Muscle of arm (tissue), 1 donor: ENCODE measurements at regions not wholly inside any gene's neighbourhood (a gene's known extent, or its start where the extent isn't known, plus 50 kb on each side); places are given as distances from the start of the nearest gene placed in this dataset.
"Not testable (repeated sequence)": the region's sequence is repeated elsewhere in the genome, so short reads cannot be mapped to it uniquely, and the experiment has no call there.

Experiments
- DNase-seq: peaks from one replicate; pipeline ENCODE4 v3.0.0-alpha.2; 2013

DNA sequence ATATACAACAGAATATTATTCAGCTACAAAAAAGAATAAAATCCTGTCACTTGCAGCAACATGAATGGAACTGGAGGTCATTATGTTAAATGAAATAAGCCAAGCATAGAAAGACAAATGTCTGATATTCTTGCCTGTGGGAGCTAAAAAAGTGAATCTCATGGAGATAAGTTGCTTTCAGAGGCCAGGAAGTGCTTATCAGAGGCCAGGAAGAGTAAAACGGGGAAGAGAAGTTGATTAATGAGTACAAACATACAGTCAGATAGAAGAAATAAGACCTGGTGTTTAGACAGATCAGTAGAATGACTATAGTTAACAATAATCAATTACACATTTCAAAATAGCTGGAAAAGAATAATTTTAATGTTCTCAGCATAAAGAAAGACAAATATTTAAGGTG is 54.4 kb upstream of the CPHXL start:
- no peak for DNase-seq

DNA sequence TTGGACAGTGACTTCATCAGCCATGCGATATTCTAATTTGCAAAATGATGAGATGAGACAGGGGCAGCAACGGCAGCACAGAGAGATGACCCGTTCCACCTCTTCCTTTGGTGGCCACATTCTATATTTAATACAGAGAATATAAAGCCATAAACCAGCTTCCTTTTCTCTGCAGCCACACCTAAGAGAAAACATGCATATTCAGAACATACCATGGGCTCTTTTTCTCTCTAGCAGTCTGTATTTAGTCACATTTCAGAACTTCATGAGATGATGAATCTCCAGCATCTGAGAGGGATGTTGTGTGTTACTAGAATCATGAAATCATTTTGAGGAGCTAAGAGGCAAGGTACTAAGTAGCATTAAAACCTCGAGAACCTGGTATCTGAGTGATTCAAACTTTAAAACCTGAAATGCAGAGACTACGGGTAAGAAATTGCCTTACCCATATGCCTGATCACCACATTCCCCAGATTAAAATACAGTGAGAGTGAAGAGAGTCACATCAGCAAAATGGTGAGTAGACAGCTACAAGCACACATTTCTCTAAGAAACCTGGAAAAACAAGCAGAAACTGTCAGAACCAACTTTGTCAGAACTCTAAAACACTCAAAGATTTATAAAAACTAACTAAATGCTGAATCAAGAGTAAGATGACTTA is 55.5 kb upstream of the CPHXL start:
- no peak for DNase-seq

DNA sequence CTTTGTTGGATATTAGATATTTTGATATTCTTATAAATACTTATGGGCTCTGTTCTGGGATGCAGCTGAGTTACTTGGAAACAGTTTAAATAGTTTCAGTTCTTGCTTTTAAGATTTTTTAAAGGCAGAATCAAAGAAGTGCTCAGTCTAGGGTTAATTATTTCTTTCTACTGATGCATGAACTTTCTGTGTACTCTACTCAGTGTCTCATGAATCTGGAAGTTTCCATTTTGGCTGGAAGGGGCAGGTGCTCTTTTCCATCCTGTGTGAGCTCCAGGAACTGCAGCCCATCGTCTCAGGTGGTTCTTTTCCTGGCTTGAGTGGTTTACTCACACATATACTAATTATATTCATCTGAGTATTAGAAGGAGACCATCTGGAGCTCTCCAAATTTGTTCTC is 61.1 kb upstream of the CPHXL start:
- DNase-seq: no peak

DNA sequence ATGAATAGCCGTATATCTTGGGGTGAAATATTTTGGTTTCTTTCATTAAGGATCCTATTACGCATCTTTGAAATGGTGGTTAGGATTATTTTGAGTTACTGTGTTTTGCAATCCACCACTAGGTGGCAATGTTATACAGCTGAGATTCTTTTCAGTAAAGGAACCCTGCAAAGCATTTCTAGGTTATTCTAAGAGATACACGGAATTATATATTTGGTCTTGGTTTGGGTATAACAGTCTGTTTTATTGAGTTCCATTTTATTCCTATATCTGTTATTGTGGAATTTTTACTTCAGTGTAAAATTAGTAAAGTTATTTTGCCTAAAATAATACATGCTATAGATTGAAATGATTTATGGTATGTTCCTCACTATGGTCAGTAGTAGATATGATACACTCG is 62.9 kb upstream of the CPHXL start:
- DNase-seq: peak; percentile 66

DNA sequence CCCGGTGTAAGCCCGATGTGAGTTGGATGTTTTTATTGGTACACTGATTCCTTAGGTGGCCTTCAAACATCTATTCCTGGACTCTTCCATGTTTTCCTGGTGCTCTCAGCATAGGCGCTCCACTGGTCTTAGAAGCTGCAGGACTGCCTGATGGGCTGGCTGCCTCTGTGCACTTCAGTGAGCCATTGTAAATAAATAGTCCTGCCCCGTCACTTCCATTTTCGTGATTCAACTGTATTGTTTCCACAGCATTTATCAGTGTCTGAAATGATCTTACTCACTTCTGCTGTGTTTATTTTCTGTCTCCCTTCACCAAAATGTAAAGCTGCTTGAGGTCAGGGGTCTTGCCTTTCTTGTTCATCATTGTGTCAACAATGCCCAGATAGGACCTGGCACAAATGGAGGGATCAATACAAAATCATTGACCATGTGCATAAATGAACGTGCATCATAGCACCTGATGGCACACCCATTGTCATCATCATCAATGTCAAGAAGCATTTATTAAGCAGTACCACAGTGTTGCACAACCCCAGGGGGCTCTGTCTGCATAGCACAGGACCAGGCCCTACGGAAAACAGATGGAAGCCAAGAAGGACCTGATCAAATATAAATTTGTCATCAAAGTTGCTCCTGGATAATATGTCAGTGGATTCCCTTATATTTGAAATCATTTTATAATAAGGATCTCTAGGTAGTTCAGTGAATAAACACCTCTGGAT is 66.6 kb upstream of the CPHXL start:
- DNase-seq: no peak

DNA sequence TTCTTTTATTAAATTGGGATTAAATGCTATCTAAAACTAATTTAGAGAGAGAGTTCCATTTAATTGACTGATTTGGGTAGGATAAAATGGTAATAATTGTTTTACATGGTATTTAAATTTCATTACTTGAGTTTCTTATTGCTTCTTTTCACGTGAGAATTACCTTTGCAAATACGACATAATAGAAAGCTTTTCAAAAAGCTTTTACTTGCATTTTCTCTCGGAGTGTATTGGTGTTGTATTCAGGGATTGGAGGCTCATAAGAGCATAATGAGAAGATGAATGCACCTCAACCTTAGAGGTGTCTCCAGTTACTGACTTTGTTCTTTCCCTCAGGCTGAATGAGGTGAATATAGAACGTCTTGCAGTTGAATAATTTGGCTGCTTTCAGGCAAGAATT is 67.4 kb upstream of the CPHXL start:
- no peak for DNase-seq

DNA sequence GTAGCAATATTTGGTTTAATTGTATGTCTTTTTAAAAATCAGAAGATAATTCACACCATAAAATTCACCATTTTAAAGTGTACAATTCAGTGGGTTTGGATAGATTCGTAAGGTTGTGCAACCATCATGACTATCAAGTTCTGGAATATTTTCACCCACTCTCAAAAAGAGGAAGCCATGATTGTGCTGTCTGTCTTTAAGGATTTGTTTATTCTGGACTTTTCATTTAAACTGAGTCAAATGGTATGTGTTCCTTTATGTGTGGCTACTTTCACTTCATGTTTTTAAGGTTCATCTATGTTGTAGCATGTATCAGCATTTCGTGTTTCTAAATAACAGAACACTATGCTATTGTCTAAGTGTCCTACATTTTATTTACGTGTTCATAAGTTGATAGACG is 68.1 kb upstream of the CPHXL start:
- DNase-seq: no peak

DNA sequence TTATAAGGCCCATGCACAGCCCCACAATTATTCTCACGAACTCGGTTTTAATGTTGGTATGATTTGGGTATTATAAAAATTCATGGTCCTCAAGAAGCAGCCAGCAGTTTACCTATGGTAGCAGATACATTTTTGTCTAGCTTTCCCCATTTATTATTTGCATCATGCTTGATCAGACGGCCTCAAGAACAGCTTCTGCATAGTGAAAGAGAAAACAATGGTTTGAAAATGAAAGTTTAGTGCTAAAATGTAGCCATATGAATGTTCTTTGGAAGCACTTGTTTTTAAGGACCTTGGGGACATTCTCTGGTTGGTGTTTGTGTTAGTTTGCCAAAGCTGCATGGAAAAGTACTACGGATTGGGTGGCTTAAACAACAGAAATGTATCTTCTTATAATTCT is 72.4 kb upstream of the CPHXL start:
- no peak for DNase-seq

DNA sequence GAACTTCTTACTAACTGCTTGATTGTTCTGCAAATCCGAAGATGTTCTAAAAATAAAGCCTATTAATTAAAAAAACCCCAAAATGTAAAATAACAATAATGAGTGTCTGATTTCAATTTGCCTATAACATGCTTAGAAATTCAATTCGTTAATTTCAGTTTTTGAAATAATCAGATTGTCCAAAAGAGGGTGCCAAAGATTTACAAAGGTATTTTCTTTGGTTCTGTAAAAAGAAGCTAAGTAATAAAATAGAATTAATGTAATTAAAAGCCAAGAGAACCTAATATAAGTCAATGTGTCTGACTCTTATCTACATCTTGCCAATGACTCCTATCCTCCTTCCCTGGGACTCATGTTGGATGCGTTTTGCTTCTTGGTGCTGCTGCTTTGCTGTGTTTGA is 75.0 kb upstream of the CPHXL start:
- no peak for DNase-seq

DNA sequence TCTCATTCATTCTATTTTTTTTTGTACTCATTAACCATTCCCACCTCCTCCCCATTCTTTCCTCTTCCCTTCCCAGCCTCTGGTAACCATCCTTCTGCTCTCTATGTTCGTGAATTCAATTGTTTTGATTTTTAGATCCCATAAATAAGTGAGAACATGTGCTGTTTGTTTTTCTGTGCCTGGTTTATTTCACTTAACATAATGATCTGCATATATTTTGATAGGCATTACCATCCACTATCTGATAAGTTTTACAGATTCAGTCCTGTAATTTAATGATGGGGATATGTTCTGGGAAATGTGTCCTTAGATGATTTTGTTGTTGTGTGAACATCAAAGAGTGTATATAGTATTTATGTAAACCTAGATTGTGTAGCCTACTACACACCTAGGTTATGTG is 77.5 kb upstream of the CPHXL start:
- DNase-seq: no peak

DNA sequence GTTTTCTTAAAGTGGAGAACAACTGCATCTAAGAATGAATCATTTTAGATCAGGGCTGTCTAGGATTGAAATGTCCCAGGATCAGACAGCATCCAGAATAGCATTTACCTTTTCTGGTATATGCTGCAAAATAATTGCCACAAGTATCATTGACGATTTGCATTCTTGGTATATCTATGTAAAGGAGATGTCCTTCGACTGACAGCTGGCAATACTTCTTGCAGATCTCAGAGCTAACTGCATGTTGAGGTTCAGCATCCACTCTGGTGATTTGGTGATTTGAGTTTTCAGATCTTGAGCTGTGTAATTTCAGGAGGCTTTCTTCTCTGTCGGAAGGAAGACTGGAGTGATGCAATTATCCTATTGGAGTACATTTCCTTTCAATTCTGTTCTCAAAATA is 78.1 kb upstream of the CPHXL start:
- DNase-seq: no peak

DNA sequence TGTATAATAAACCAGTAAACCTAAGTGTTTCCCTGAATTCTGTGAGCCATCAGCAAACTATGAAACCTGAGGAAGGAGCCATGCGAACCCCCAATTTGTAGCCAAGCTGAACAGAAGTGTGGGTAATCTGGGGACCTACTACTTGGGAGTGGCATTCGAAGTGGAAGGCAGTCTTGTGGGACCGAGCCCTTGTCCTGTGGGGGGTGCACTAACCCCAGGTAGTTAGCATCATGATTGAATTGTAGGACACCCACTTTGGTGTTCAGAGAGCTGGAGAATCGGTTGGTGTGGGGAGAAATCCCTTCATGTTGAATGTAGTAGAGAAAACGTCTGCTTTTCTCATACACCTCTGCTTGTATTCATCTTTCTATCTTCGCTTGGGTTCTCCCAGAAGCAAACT is 79.7 kb upstream of the CPHXL start:
- no peak for DNase-seq

DNA sequence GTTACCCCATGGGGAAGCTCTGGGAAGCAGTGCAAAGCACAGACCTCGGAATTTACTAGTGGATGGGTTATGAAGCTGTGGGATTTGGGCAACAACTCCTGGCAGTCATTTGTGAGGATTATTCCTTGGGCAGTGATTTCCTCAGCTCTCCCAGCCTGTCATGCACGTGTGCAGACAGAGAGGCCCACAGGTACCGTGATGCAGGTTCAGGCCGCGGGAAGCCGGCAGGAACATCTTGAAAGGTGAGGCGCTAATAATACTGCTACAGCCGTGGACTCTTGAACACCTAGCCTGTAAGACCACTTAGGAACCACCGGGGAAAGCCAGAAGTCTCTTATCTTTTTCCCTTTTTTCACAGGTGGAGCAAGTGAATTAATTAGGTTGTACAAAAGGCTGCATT is 80.2 kb upstream of the CPHXL start:
- DNase-seq: no peak

DNA sequence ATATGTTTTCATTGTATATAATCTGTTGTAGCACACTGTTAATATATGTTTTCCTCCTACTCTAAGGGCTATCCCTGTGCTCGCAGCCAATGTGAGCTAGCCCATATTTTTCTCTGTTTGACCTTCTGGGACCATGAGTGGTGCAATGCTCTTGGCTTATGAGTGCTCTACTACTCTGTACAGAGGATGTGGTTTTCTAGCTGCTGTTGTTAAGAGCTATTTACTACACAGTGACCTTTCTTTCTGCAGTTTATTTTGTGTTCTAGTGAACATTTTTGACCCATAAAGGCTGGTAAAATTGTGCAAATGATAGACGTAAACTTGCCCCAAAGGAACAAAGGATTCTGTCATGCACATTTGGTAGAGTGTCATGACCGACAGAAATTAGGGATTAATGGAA is 84.1 kb upstream of the CPHXL start:
- DNase-seq: no peak

DNA sequence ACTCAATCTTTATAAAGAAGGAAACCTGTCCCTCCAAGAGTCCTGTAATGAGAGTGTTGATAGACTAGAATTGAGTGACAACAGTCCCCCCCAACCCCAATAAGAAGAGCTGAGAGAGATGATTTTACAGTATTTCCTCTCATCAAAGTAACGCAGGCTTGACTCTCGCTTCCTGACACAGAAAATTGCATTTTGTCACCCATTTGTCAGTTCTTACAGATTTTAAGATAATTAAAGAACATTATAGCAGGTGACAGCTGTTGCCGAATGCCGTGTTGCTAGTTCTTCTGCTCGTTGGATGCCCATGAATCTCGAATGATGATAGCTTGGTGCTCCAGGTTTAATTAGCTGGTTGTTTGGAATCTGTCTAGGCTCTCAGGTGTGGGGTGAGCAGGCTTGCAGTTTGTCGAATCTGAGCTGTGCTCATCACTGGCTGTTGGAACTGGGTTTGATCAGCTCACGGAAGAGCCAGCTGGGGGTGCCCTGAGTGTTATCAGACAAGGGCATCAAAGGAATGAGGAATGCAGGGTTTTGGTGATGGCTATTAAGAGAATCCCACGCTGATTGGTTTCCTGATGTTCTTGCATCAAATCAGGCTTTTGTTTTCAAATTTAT is 84.8 kb upstream of the CPHXL start:
- no peak for DNase-seq

DNA sequence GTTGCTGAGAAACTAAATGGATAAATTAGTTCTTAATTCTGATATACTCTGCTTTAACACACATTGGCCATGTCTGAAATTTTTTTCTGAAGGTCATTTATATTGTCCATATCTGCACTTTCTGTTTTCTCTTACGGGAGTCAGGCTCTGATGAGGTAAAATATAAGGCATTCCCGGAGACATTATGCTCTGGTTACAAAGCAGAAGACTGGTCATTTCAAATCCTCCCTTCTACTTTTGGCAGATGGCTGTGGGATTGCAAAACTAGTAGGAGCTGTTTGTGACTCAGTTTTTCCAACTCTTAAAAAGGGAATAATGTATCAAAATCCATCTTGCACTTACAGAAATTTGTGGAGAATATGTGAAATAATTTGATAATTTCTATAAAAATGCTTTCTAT is 92.2 kb upstream of the CPHXL start:
- no peak for DNase-seq

DNA sequence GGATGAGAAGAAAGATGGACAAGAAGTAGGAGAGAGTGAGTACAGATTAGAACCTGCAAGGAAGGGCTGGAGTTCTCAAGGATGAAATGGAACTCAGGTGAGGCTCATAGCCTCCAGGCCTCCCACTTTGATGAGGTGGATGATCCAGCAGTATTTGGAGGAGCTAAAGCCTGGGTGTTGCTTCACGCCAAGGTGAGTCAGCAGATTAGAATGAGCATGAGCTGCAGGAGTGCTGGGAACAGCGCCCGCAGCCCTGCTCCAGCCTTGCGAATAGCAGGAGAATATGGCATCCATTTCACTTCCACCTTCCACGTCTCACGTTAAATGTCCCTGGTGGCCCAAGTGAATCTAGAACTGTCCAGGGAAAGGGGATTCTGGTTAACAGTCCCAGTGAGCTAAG is 94.4 kb upstream of the CPHXL start:
- no peak for DNase-seq

DNA sequence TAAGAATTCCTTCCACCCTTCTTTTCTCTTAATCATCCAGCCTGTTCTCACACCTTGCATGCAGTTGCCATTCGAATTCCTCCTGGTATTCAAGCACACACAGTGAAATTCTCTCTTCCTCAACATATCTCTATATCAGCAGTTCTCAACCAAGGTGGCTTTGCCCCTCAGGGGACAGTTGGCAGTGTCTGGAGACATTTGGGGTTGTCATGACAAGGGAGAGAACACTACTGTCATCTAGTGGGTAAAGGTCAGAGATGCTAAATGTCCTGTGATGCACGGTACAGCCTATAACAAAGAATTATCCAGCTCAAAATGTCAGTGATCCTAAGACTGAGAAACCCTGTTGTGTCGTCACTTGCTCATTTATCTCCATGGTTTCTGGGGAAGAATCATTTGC is 94.8 kb upstream of the CPHXL start:
- no peak for DNase-seq

DNA sequence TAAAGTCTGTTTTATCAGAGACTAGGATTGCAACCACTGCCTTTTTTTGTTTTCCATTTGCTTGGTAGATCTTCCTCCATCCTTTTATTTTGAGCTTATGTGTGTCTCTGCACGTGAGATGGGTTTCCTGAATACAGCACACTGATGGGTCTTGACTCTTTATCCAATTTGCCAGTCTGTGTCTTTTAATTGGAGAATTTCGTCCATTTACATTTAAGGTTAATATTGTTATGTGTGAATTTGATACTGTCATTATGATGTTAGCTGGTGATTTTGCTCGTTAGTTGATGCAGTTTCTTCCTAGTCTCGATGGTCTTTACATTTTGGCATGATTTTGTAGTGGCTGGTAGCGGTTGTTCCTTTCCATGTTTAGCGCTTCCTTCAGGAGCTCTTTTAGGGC is 99.5 kb upstream of the CPHXL start:
- not testable (repeated sequence) for DNase-seq

DNA sequence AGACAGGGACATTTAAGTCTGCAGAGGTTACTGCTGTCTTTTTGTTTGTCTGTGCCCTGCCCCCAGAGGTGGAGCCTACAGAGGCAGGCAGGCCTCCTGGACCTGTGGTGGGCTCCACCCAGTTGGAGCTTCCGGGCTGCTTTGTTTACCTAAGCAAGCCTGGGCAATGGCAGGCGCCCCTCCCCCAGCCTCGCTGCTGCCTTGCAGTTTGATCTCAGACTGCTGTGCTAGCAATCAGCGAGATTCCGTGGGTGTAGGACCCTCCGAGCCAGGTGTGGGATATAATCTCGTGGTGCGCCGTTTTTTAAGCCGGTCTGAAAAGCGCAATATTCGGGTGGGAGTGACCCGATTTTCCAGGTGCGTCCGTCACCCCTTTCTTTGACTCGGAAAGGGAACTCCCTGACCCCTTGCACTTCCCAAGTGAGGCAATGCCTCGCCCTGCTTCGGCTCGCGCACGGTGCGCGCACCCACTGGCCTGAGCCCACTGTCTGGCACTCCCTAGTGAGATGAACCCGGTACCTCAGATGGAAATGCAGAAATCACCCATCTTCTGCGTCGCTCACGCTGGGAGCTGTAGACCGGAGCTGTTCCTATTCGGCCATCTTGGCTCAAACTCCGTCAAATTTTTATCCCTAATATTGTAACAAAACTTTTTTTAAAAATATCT is 101.2 kb upstream of the CPHXL start:
- DNase-seq: not testable (repeated sequence)

DNA sequence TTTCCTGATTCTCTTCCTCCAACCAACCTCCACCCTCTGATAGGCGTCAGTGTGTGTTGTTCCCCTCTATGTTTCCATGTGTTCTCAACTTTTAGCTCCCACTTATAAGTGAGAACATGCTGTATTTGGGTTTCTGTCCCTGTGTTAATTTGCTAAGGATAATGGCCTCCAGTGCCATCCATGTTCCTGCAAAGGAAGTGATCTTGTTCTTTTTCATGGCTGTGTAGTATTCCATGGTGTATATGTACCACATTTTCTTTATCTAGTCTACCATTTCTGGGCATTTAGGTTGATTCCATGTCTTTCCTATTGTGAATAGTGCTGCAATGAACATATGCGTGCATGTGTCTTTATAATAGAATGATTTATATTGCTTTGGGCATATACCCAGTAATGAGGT is 107.1 kb upstream of the CPHXL start:
- DNase-seq: not testable (repeated sequence)

DNA sequence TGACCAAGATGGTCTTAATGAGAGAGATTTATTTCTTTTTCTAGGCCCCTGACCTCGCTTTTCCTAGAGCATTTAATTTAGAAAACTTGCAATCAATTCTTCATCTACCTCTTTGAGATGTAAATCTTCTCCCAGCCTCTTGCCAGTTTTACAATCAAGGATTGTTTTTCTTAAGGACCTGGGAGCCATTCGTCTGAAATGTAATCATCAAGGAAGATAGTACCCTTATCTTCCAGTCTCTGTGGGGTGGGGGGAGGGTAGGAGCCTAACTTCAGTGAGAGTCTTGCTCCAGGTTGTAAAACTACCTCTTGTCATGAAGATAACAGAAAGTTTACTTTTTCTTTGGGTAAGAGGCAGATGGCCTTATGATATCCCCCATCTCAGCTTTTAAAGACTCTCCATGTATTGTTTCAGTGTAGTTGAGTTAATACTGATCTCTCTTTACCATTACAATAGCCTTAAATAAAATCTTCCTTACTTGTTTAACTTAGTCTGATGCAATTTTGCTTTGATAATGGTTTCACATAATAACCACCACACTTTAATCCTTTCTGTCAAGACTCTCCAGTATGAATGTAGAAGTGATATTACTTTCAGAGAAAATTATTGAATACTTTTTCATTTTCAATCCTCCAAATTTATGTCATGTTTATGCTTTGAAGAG is 110.2 kb upstream of the CPHXL start:
- DNase-seq: no peak

DNA sequence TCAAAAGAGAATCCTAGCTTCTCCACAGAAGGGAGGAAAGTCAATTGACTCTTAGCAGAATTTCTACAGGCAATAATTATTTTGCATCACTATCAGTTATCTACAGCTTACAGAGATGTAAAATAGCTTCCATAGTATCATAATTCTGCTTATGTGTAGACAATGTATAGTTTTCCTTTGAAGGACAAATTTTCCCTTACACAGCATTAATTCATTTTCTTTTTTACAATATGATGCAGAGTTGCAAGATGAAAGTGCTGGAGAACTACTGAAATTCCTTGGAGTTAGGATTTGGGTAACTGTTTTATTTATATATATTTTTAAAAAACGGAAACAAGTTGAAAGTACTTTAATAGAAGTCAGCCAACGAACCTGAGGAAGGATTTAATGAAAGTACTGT is 111.0 kb upstream of the CPHXL start:
- DNase-seq: no peak
